ENCODE measurements at regions not wholly inside any gene's neighbourhood (a gene's known extent, or its start where the extent isn't known, plus 50 kb on each side); places are given as distances from the start of the nearest gene placed in this dataset.

- no peak overlapping the region for H3K27ac Mint-ChIP-seq
- no peak overlapping the region for H3K4me3 Mint-ChIP-seq (ENCODE audit: low read depth)
- H3K27me3 Mint-ChIP-seq (ENCODE audit: low read depth): no peaks in the 10 kb centered on the region
- no peaks in the 10 kb centered on the region for H3K4me1 Mint-ChIP-seq (ENCODE audit: low read depth)
- DNase-seq (ENCODE audit: low spot score): no peak
- peaks cover 33% of the 10 kb centered on the region for H3K9me3 Mint-ChIP-seq
- H3K36me3 Mint-ChIP-seq (ENCODE audit: low read depth): no peaks in the 10 kb centered on the region
- intact Hi-C loops (cut with micrococcal nuclease): no loop called here
These were observed 169.0 kb upstream of the HS3ST3A1 start for GRCh38 chr17:13770702-13771101.

DNA sequence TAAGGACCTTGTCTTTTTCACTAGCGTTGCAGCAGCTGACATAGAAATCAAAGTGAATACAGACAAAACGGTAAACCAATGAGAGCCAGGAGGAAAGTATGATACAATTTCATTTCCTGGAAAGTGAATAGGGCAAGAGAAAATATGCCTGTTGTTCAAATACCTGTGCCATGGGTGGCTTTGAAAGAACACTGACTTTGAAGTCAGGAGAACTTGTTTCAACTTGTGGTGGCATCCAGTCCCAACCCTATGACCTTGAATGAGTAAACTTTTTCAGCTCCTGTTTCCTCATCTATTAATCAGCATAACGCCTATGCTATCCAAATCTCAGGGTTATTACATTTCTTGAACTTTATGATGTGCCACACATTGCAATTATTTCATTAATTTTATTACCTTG, 173.7 kb upstream of the HS3ST3A1 start:
- intact Hi-C loops (cut with micrococcal nuclease): no loop called here
- Mint-ChIP-seq H3K4me1 (ENCODE audit: low read depth) (no peaks in the 10 kb centered on the region), H3K9me3 (peaks cover 27% of the 10 kb centered on the region), H3K4me3 (ENCODE audit: low read depth) (no peak overlapping the region), H3K36me3 (ENCODE audit: low read depth) (no peaks in the 10 kb centered on the region), H3K27me3 (ENCODE audit: low read depth) (no peaks in the 10 kb centered on the region), H3K27ac (no peak overlapping the region)
- DNase-seq (ENCODE audit: low spot score): no peak

DNA sequence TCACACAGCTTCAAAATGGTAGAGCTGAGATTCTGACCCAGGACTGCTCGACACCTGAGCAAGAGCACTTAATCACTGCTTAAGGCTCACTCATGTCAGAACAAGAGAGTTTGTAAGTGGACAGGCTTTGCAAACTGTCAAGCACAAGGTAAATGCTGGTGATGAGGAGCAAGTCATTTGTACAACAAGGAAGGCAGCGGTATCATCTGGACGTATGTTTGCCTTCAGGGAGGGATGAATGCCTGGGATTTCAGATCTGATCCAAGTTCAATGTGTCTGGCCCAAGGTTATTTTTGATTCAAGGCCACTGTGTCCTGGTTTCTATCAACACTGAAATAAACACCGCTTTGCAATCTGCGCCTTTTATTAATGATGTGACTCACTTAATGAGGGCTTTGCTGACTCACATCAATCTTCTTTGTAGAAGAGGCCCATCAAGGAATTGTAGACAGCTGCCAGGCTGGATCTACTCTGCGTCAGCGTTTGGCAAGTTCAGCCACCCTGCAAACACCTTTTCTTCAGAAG, 174.4 kb upstream of the HS3ST3A1 start:
- Mint-ChIP-seq H3K27ac (no peak overlapping the region), H3K27me3 (ENCODE audit: low read depth) (no peaks in the 10 kb centered on the region), H3K9me3 (peaks cover 25% of the 10 kb centered on the region), H3K4me3 (ENCODE audit: low read depth) (no peak overlapping the region), H3K36me3 (ENCODE audit: low read depth) (no peaks in the 10 kb centered on the region), H3K4me1 (ENCODE audit: low read depth) (no peaks in the 10 kb centered on the region)
- intact Hi-C loops (cut with micrococcal nuclease): no loop called here
- no peak for DNase-seq (ENCODE audit: low spot score)

- Mint-ChIP-seq H3K27ac (no peak overlapping the region), H3K9me3 (peaks cover 20% of the 10 kb centered on the region), H3K36me3 (ENCODE audit: low read depth) (no peaks in the 10 kb centered on the region), H3K4me1 (ENCODE audit: low read depth) (no peaks in the 10 kb centered on the region), H3K27me3 (ENCODE audit: low read depth) (no peaks in the 10 kb centered on the region), H3K4me3 (ENCODE audit: low read depth) (no peak overlapping the region)
- DNase-seq (ENCODE audit: low spot score): no peak
- intact Hi-C loops (cut with micrococcal nuclease): no loop called here
These were observed 175.3 kb upstream of the HS3ST3A1 start for GRCh38 chr17:13777003-13777402.

GRCh38 chr17:13784434-13785095, 182.8 kb upstream of the HS3ST3A1 start:
- Mint-ChIP-seq H3K27ac (no peak overlapping the region), H3K27me3 (ENCODE audit: low read depth) (no peaks in the 10 kb centered on the region), H3K36me3 (ENCODE audit: low read depth) (no peaks in the 10 kb centered on the region), H3K4me3 (ENCODE audit: low read depth) (no peak overlapping the region), H3K9me3 (peaks cover 9% of the 10 kb centered on the region), H3K4me1 (ENCODE audit: low read depth) (no peaks in the 10 kb centered on the region)
- intact Hi-C loops (cut with micrococcal nuclease): no loop called here
- DNase-seq (ENCODE audit: low spot score): no peak

DNA sequence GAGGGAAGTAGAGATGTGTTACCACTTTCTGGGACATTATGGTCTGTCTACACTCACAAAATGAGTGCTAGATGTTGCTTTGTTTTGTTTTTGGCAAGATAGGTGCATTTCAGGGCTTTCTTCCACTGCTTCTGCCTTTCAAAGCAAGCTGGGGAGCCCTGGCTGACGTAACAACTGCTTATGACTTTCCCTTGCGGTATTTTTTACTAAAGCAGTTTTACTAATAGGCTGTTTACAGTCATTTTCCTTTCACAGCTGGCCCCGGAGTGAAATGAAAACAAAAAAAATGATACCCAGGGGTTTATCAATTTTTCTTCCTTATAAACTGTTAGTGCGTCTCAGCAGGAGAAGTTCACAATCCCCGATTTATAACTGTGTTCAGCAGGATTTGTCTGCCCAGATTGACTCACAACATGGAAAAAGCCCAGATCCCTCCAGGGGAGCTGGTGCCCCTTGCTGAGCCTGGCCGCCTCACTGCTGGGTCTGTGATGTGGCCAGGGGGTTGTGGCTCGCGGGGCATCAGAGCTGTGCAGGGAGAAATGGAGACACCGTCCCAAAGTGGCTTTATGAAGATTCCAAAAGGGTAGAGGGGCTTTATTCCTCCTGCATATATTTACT, 184.4 kb upstream of the HS3ST3A1 start:
- Mint-ChIP-seq H3K27ac (no peak overlapping the region), H3K27me3 (ENCODE audit: low read depth) (no peaks in the 10 kb centered on the region), H3K9me3 (no peaks in the 10 kb centered on the region), H3K4me3 (ENCODE audit: low read depth) (no peak overlapping the region), H3K36me3 (ENCODE audit: low read depth) (no peaks in the 10 kb centered on the region), H3K4me1 (ENCODE audit: low read depth) (no peaks in the 10 kb centered on the region)
- intact Hi-C loops (cut with micrococcal nuclease): no loop called here
- no peak for DNase-seq (ENCODE audit: low spot score)

- DNase-seq (ENCODE audit: low spot score): no peak
- intact Hi-C loops (cut with micrococcal nuclease): no loop called here
- Mint-ChIP-seq H3K27ac (no peak overlapping the region), H3K4me1 (ENCODE audit: low read depth) (no peaks in the 10 kb centered on the region), H3K4me3 (ENCODE audit: low read depth) (no peak overlapping the region), H3K36me3 (ENCODE audit: low read depth) (no peaks in the 10 kb centered on the region), H3K27me3 (ENCODE audit: low read depth) (no peaks in the 10 kb centered on the region), H3K9me3 (no peaks in the 10 kb centered on the region)
These were observed 185.9 kb upstream of the HS3ST3A1 start for GRCh38 chr17:13787636-13788035.

DNA sequence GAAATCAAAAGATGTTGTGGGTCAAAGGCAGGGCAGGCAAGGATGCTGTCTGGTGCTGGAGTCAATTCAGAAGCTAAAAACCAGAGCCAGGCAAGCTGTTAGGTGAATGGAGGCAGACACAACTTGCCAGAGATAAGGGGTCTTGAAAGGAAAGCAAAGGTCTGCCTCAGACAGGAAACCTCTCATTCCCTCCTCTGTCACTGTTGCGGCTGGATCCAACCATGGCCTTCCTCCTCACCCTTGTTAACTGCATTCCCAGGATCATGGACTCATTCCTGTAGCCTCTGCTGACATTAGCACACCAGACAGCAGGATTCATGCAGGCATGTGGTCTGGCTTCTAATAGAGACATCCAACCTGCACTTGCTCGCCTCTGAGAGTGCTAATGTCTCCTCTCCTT, 186.7 kb upstream of the HS3ST3A1 start:
- intact Hi-C loops (cut with micrococcal nuclease): no loop called here
- Mint-ChIP-seq H3K4me3 (ENCODE audit: low read depth) (no peak overlapping the region), H3K9me3 (no peaks in the 10 kb centered on the region), H3K36me3 (ENCODE audit: low read depth) (no peaks in the 10 kb centered on the region), H3K27ac (no peak overlapping the region), H3K4me1 (ENCODE audit: low read depth) (no peaks in the 10 kb centered on the region), H3K27me3 (ENCODE audit: low read depth) (no peaks in the 10 kb centered on the region)
- DNase-seq (ENCODE audit: low spot score): no peak

GRCh38 chr17:13792314-13792713, 190.6 kb upstream of the HS3ST3A1 start:
- intact Hi-C loops (cut with micrococcal nuclease): no loop called here
- no peak overlapping the region for H3K27ac Mint-ChIP-seq
- no peaks in the 10 kb centered on the region for H3K27me3 Mint-ChIP-seq (ENCODE audit: low read depth)
- no peaks in the 10 kb centered on the region for H3K4me1 Mint-ChIP-seq (ENCODE audit: low read depth)
- no peaks in the 10 kb centered on the region for H3K9me3 Mint-ChIP-seq
- no peak overlapping the region for H3K4me3 Mint-ChIP-seq (ENCODE audit: low read depth)
- DNase-seq (ENCODE audit: low spot score): no peak
- no peaks in the 10 kb centered on the region for H3K36me3 Mint-ChIP-seq (ENCODE audit: low read depth)

DNA sequence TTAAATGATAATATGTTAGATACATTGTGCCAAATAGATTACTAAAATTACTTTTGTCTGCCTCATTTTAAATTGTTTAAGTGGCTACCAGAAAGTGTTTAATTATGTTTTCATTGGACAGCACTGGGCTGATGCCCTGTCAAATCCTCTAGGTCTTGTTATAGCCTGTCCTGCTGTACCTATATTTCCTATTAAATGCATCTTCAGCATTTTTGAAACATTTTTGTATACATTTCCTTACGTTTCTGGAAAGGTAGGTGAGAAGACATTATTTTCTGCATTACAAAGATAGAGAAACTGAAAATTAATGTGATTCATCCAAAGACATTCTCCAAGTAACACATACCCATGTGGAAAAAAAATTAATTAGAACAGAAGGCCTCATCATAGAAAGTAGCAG, 192.2 kb upstream of the HS3ST3A1 start:
- Mint-ChIP-seq H3K36me3 (ENCODE audit: low read depth) (no peaks in the 10 kb centered on the region), H3K4me1 (ENCODE audit: low read depth) (no peaks in the 10 kb centered on the region), H3K27me3 (ENCODE audit: low read depth) (no peaks in the 10 kb centered on the region), H3K4me3 (ENCODE audit: low read depth) (no peak overlapping the region), H3K27ac (no peak overlapping the region), H3K9me3 (no peaks in the 10 kb centered on the region)
- intact Hi-C loops (cut with micrococcal nuclease): no loop called here
- no peak for DNase-seq (ENCODE audit: low spot score)

DNA sequence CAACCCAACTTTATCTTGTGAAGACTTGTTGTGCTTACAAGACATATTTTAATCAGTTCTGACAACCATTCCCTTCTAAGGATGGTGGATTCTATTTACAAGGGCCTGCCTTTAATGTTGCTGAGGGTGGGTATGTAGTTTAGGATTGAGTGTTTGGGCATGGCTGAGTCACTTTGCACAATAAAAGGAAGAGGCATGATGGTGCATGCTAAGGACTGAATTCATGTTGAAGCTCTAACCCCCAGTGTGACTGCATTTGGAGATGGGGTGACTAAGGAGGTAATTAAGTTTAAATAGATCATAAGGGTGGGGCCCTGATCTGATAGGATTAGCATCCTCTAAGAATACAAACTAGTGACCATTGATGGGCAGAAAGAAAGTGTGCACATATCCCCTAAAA, 196.1 kb upstream of the HS3ST3A1 start:
- Mint-ChIP-seq H3K27me3 (ENCODE audit: low read depth) (no peaks in the 10 kb centered on the region), H3K4me1 (ENCODE audit: low read depth) (no peaks in the 10 kb centered on the region), H3K27ac (no peak overlapping the region), H3K4me3 (ENCODE audit: low read depth) (no peak overlapping the region), H3K9me3 (no peaks in the 10 kb centered on the region), H3K36me3 (ENCODE audit: low read depth) (no peaks in the 10 kb centered on the region)
- intact Hi-C loops (cut with micrococcal nuclease): no loop called here
- DNase-seq (ENCODE audit: low spot score): no peak

- Mint-ChIP-seq H3K36me3 (ENCODE audit: low read depth) (no peaks in the 10 kb centered on the region), H3K9me3 (no peaks in the 10 kb centered on the region), H3K4me1 (ENCODE audit: low read depth) (no peaks in the 10 kb centered on the region), H3K27ac (no peak overlapping the region), H3K4me3 (ENCODE audit: low read depth) (no peak overlapping the region), H3K27me3 (ENCODE audit: low read depth) (no peaks in the 10 kb centered on the region)
- intact Hi-C loops (cut with micrococcal nuclease): no loop called here
- DNase-seq (ENCODE audit: low spot score): peak; percentile 8
These were observed 204.4 kb upstream of the HS3ST3A1 start for GRCh38 chr17:13806092-13806491.

DNA sequence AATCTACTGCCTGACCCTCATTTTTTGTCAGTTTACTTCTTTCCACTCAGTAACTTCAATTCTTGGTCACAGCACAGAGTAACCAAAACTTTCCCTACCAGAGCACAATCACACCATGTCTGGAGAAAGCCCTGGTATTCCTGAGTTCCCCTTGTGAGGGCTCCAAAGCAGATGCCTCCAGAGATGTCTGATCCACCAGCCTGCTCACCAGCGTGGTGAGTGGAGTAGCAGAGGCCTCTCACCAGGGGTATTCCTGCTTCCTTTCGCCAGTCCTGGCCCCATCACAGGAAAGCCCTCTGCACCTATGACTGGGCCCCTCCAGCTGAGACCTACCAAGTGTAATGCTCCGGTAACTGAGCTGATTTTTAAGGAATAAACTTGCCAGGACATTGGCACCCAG, 205.4 kb upstream of the HS3ST3A1 start:
- Mint-ChIP-seq H3K27ac (no peak overlapping the region), H3K9me3 (no peaks in the 10 kb centered on the region), H3K4me1 (ENCODE audit: low read depth) (peaks cover 2% of the 10 kb centered on the region), H3K4me3 (ENCODE audit: low read depth) (no peak overlapping the region), H3K27me3 (ENCODE audit: low read depth) (no peaks in the 10 kb centered on the region), H3K36me3 (ENCODE audit: low read depth) (no peaks in the 10 kb centered on the region)
- intact Hi-C loops (cut with micrococcal nuclease): no loop called here
- no peak for DNase-seq (ENCODE audit: low spot score)

Measured in activated T-helper 2 cell treated with anti-CD3 and anti-CD28 coated beads, Interferon-gamma antibody, Interleukin-2, Interleukin-4, amounts not matched to agents 10 μg/mL and 5 μg/mL and 100 μg/mL, durations not matched to agents 14 hours and 24 hours and 36 hours (primary cell).